ENCODE measurements at regions not wholly inside any gene's neighbourhood (a gene's known extent, or its start where the extent isn't known, plus 50 kb on each side); places are given as distances from the start of the nearest gene placed in this dataset.

DNA sequence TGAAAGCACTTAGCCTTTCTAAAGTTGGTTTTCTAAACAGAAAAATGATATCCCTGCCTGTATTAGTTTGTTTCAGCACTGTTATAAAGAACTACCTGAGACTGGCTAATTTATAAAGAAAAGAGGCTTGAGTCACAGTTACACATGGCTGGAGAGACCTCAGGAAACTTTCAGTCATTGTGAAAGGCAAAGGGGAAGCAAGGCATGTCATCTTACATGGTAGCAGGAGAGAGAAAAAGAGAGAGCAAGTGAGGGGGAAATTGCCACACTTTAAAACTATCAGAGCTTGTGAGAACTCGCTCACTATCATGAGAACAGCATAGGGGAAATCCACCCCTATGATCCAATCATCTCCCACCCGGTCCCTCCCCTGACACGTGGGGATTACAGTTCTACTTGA is 64.9 kb downstream of the FAM170A start:
- no peaks in the 10 kb centered on the region for H3K4me1 ChIP-seq
- no peaks in the 10 kb centered on the region for H3K9me3 ChIP-seq
- no peak overlapping the region for H3K27ac ChIP-seq
- WGBS (ENCODE audit: missing lambda C conversion rate), result 0% methylated on average over 3 of the region's 3 CpGs
- FAIRE-seq (no peak), DNase-seq (ENCODE audit: low read depth in 1 of 2, low spot score in 1 of 2) (no peak), ATAC-seq (no peak)
- H3K4me3 ChIP-seq, result no peak overlapping the region
- H3K4me2 ChIP-seq, result no peak overlapping the region
- POLR2A ChIA-PET, result no interaction called here
- CTCF ChIA-PET, result interaction anchor here (1.1 kb wide), 1 partner anchor 12 kb away, joined by 3 read pairs; no protein-coding TSS in a partner anchor
- TF ChIP-seq NR3C1 (IDR thresholded peaks at IDR 0.05), result no peak
- TF ChIP-seq HOXB5 (CRISPR knock-in tag; IDR thresholded peaks at IDR 0.05), result no peak
- TF ChIP-seq BHLHE40 (IDR thresholded peaks at IDR 0.05; ENCODE audit: low read depth, low read length), result no peak
- no peak for TF ChIP-seq RAD21 (conservative IDR thresholded peaks at IDR 0.05 in 1 of 2, IDR thresholded peaks at IDR 0.05 in 1 of 2)
- TF ChIP-seq HEYL (CRISPR knock-in tag; IDR thresholded peaks at IDR 0.05), result no peak
- no peak for TF ChIP-seq ZC3H11A (IDR thresholded peaks at IDR 0.05)
- no peak for TF ChIP-seq CBX2 (IDR thresholded peaks at IDR 0.05; ENCODE audit: borderline replicate concordance, low read depth)
- TF ChIP-seq FOXS1 (CRISPR knock-in tag; IDR thresholded peaks at IDR 0.05), result no peak
- TF ChIP-seq SREBF2 (IDR thresholded peaks at IDR 0.05), result no peak
- TF ChIP-seq NPAS2 (CRISPR knock-in tag; IDR thresholded peaks at IDR 0.05; ENCODE audit: borderline replicate concordance), result no peak
- no peak for TF ChIP-seq CBX8 (IDR thresholded peaks at IDR 0.05)
- TF ChIP-seq GATA3 (IDR thresholded peaks at IDR 0.05; ENCODE audit: borderline replicate concordance), result no peak
- TF ChIP-seq FOSB (CRISPR knock-in tag; IDR thresholded peaks at IDR 0.05), result no peak
- TF ChIP-seq, protein P1, sequence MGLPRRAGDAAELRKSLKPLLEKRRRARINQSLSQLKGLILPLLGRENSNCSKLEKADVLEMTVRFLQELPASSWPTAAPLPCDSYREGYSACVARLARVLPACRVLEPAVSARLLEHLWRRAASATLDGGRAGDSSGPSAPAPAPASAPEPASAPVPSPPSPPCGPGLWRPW (IDR thresholded peaks at IDR 0.05), result no peak
- TF ChIP-seq, protein P2, sequence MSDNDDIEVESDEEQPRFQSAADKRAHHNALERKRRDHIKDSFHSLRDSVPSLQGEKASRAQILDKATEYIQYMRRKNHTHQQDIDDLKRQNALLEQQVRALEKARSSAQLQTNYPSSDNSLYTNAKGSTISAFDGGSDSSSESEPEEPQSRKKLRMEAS (IDR thresholded peaks at IDR 0.05), result no peak
- TF ChIP-seq RFX5 (IDR thresholded peaks at IDR 0.05), result no peak
- TF ChIP-seq ZSCAN20 (CRISPR knock-in tag; IDR thresholded peaks at IDR 0.05), result no peak
- TF ChIP-seq, protein P3, sequence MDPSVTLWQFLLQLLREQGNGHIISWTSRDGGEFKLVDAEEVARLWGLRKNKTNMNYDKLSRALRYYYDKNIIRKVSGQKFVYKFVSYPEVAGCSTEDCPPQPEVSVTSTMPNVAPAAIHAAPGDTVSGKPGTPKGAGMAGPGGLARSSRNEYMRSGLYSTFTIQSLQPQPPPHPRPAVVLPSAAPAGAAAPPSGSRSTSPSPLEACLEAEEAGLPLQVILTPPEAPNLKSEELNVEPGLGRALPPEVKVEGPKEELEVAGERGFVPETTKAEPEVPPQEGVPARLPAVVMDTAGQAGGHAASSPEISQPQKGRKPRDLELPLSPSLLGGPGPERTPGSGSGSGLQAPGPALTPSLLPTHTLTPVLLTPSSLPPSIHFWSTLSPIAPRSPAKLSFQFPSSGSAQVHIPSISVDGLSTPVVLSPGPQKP (IDR thresholded peaks at IDR 0.05; ENCODE audit: low read depth, low read length), result no peak

DNA sequence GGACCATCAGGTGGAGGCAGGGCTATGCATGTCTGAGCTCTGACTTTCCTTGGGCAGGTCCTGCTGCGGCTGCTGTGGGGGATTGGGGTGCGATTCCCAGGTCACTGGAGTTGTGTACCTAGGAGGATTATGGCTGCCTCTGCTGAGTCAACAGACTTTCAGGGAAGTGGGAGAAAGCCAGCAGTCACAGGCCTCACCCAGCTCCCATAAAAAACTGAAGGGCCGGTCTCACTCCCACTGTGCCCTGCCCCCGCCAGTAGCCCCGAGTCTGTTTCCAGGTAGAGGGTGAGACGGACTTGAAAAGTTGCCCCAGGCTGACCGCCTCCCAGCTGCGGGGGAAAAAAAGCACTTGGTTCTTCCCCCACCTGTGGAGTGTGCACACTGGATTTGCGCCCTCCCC is 76.7 kb downstream of the FAM170A start:
- H3K9me3 ChIP-seq, result no peaks in the 10 kb centered on the region
- POLR2A ChIA-PET, result no interaction called here
- no peak overlapping the region for H3K27ac ChIP-seq
- TF ChIP-seq EHF (CRISPR knock-in tag; IDR thresholded peaks at IDR 0.05) (no peak), CHD4 (IDR thresholded peaks at IDR 0.05; ENCODE audit: borderline replicate concordance) (no peak), SMC3 (IDR thresholded peaks at IDR 0.05) (no peak), NFE2L2 (conservative IDR thresholded peaks at IDR 0.05; ENCODE audit: low read length) (no peak), HOXB13 (CRISPR knock-in tag; IDR thresholded peaks at IDR 0.05; ENCODE audit: low read depth) (no peak), HOXA7 (CRISPR knock-in tag; IDR thresholded peaks at IDR 0.05) (no peak), EHMT2 (IDR thresholded peaks at IDR 0.05; ENCODE audit: low read depth) (no peak), ESRRA (IDR thresholded peaks at IDR 0.05; ENCODE audit: borderline replicate concordance, low read length) (no peak), FOXS1 (CRISPR knock-in tag; IDR thresholded peaks at IDR 0.05) (no peak), ZSCAN20 (CRISPR knock-in tag; IDR thresholded peaks at IDR 0.05) (no peak), KDM5A (IDR thresholded peaks at IDR 0.05) (no peak)
- TF ChIP-seq, protein P4, sequence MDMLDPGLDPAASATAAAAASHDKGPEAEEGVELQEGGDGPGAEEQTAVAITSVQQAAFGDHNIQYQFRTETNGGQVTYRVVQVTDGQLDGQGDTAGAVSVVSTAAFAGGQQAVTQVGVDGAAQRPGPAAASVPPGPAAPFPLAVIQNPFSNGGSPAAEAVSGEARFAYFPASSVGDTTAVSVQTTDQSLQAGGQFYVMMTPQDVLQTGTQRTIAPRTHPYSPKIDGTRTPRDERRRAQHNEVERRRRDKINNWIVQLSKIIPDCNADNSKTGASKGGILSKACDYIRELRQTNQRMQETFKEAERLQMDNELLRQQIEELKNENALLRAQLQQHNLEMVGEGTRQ (IDR thresholded peaks at IDR 0.05), result no peak
- TF ChIP-seq, protein P5, sequence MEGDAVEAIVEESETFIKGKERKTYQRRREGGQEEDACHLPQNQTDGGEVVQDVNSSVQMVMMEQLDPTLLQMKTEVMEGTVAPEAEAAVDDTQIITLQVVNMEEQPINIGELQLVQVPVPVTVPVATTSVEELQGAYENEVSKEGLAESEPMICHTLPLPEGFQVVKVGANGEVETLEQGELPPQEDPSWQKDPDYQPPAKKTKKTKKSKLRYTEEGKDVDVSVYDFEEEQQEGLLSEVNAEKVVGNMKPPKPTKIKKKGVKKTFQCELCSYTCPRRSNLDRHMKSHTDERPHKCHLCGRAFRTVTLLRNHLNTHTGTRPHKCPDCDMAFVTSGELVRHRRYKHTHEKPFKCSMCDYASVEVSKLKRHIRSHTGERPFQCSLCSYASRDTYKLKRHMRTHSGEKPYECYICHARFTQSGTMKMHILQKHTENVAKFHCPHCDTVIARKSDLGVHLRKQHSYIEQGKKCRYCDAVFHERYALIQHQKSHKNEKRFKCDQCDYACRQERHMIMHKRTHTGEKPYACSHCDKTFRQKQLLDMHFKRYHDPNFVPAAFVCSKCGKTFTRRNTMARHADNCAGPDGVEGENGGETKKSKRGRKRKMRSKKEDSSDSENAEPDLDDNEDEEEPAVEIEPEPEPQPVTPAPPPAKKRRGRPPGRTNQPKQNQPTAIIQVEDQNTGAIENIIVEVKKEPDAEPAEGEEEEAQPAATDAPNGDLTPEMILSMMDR (IDR thresholded peaks at IDR 0.05), result no peak
- TF ChIP-seq, protein P6, sequence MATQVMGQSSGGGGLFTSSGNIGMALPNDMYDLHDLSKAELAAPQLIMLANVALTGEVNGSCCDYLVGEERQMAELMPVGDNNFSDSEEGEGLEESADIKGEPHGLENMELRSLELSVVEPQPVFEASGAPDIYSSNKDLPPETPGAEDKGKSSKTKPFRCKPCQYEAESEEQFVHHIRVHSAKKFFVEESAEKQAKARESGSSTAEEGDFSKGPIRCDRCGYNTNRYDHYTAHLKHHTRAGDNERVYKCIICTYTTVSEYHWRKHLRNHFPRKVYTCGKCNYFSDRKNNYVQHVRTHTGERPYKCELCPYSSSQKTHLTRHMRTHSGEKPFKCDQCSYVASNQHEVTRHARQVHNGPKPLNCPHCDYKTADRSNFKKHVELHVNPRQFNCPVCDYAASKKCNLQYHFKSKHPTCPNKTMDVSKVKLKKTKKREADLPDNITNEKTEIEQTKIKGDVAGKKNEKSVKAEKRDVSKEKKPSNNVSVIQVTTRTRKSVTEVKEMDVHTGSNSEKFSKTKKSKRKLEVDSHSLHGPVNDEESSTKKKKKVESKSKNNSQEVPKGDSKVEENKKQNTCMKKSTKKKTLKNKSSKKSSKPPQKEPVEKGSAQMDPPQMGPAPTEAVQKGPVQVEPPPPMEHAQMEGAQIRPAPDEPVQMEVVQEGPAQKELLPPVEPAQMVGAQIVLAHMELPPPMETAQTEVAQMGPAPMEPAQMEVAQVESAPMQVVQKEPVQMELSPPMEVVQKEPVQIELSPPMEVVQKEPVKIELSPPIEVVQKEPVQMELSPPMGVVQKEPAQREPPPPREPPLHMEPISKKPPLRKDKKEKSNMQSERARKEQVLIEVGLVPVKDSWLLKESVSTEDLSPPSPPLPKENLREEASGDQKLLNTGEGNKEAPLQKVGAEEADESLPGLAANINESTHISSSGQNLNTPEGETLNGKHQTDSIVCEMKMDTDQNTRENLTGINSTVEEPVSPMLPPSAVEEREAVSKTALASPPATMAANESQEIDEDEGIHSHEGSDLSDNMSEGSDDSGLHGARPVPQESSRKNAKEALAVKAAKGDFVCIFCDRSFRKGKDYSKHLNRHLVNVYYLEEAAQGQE (IDR thresholded peaks at IDR 0.05), result no peak
- TF ChIP-seq, protein P7, sequence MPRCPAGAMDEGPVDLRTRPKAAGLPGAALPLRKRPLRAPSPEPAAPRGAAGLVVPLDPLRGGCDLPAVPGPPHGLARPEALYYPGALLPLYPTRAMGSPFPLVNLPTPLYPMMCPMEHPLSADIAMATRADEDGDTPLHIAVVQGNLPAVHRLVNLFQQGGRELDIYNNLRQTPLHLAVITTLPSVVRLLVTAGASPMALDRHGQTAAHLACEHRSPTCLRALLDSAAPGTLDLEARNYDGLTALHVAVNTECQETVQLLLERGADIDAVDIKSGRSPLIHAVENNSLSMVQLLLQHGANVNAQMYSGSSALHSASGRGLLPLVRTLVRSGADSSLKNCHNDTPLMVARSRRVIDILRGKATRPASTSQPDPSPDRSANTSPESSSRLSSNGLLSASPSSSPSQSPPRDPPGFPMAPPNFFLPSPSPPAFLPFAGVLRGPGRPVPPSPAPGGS (IDR thresholded peaks at IDR 0.05), result no peak
- CTCF ChIA-PET, result interaction anchor here (1.0 to 1.1 kb wide), 2 partner anchors 12 to 236 kb away, joined by 3 read pairs; no protein-coding TSS in a partner anchor
- DNase-seq (ENCODE audit: low read depth in 1 of 2, low spot score in 1 of 2) (no peak), FAIRE-seq (no peak), ATAC-seq (no peak)
- no peak overlapping the region for H3K4me3 ChIP-seq
- no peaks in the 10 kb centered on the region for H3K4me1 ChIP-seq
- WGBS (ENCODE audit: missing lambda C conversion rate), result 58% methylated on average over 5 of the region's 9 CpGs
- no peak overlapping the region for H3K4me2 ChIP-seq

Data from A549 (cell line).